Keratinocyte (primary cell): ENCODE measurements at regions not wholly inside any gene's neighbourhood (a gene's known extent, or its start where the extent isn't known, plus 50 kb on each side); places are given as distances from the start of the nearest gene placed in this dataset.

Source experiments
- DNase-seq: peaks from one replicate; pipeline ENCODE4 v3.0.0-alpha.2; 2011; ENCODE audit warnings: low read depth, missing footprints, low spot score
- FAIRE-seq: peaks from 2 replicates; lab custom pipeline; 2011; peaks lifted over from hg19 to GRCh38; lab: Jason Lieb, UNC
- H2AFZ ChIP-seq: 2 replicates; pipeline ENCODE4 v1.6.0; 2012; ENCODE audit warnings: low read length, control low read depth, inconsistent platforms; ENCODE audit not compliant: control insufficient read depth
- H3K27ac ChIP-seq: 2 replicates; pipeline ENCODE4 v1.5.1; 2011; ENCODE audit warnings: low read length; ENCODE audit not compliant: control insufficient read depth, insufficient read depth
- H3K27me3 ChIP-seq: 3 replicates; pipeline ENCODE4 v1.6.0; 2011; ENCODE audit warnings: low read length; ENCODE audit not compliant: control insufficient read depth, insufficient read depth; ENCODE audit errors: extremely low read depth
- H3K36me3 ChIP-seq, 2 experiments: 2 replicates in 1 of 2; 3 replicates in 1 of 2; pipeline ENCODE4 v1.5.1; 2011; ENCODE audit warnings: low read length in 2 of 2, mild to moderate bottlenecking in 1 of 2; ENCODE audit not compliant: control insufficient read depth in 2 of 2, insufficient read depth in 2 of 2; ENCODE audit errors: extremely low read depth in 1 of 2
- H3K4me1 ChIP-seq: 3 replicates; pipeline ENCODE4 v1.5.1; 2011; ENCODE audit warnings: low read length; ENCODE audit not compliant: control insufficient read depth, insufficient read depth; ENCODE audit errors: extremely low read depth
- H3K4me2 ChIP-seq: 3 replicates; pipeline ENCODE4 v1.6.0; 2011; ENCODE audit warnings: low read depth, low read length; ENCODE audit not compliant: control insufficient read depth, insufficient read depth; ENCODE audit errors: extremely low read depth
- H3K4me3 ChIP-seq, 3 experiments: fragments of 200-600 bp in 1 of 3; sonication (generic) in 1 of 3; 2 replicates in 2 of 3; 3 replicates in 1 of 3; pipeline ENCODE4 v1.5.1; 2011 to 2016; ENCODE audit warnings: low read length in 3 of 3, mild to moderate bottlenecking in 3 of 3, control low read depth in 2 of 3, inconsistent platforms in 1 of 3, low read depth in 1 of 3, mixed read lengths in 1 of 3, mixed run types in 1 of 3, moderate library complexity in 1 of 3; ENCODE audit not compliant: control insufficient read depth in 2 of 3, insufficient read depth in 2 of 3; ENCODE audit errors: extremely low read depth in 1 of 3
- H3K79me2 ChIP-seq: 2 replicates; pipeline ENCODE4 v1.6.0; 2012; ENCODE audit warnings: low read length; ENCODE audit not compliant: control insufficient read depth, insufficient read depth
- H3K9ac ChIP-seq: 3 replicates; pipeline ENCODE4 v1.6.0; 2011; ENCODE audit warnings: low read length; ENCODE audit not compliant: control insufficient read depth, insufficient read depth; ENCODE audit errors: extremely low read depth
- H3K9me1 ChIP-seq: 3 replicates; pipeline ENCODE4 v1.6.0; 2011; ENCODE audit warnings: low read length; ENCODE audit not compliant: control insufficient read depth, insufficient read depth; ENCODE audit errors: extremely low read depth
- H3K9me3 ChIP-seq: 2 replicates; pipeline ENCODE4 v1.5.1; 2012; ENCODE audit warnings: low read depth, low read length; ENCODE audit not compliant: control insufficient read depth
- H4K20me1 ChIP-seq: 3 replicates; pipeline ENCODE4 v1.6.0; 2011; ENCODE audit warnings: low read length; ENCODE audit not compliant: control insufficient read depth, insufficient read depth; ENCODE audit errors: extremely low read depth
- CTCF ChIP-seq, 3 experiments: IDR thresholded peaks in 1 of 3; conservative IDR thresholded peaks in 1 of 3; optimal IDR thresholded peaks in 1 of 3; 2 replicates in 2 of 3; 3 replicates in 1 of 3; pipeline versions ENCODE3 to v1.5.1; 2011; ENCODE audit warnings: low read length in 3 of 3, mild to moderate bottlenecking in 3 of 3, moderate library complexity in 2 of 3, control low read depth in 1 of 3, inconsistent platforms in 1 of 3; ENCODE audit not compliant: insufficient read depth in 2 of 3; ENCODE audit errors: extremely low read depth in 1 of 3
- EZH2 ChIP-seq: IDR thresholded peaks from one replicate; pipeline ENCODE4 v1.6.1; 2012; ENCODE audit warnings: inconsistent platforms, mild to moderate bottlenecking, low read length, moderate library complexity
- dilution Hi-C: fragments of 300-500 bp; cut with MboI; formaldehyde crosslinking; loops from one replicate; pipeline ENCODE4 v1.7.0; 2020; ENCODE audit warnings: low sequenced_read_pairs; ENCODE audit not compliant: extremely low pct_ligation_motif_present

- TF ChIP-seq CTCF (optimal IDR thresholded peaks at IDR 0.05 in 1 of 3, IDR thresholded peaks at IDR 0.05 in 1 of 3, conservative IDR thresholded peaks at IDR 0.05 in 1 of 3; ENCODE audit: extremely low read depth in 1 of 3, insufficient read depth in 2 of 3, low read length in 3 of 3) (no peak), EZH2 (no peak)
- Histone ChIP-seq H3K79me2 (no peaks in the 10 kb centered on the region), H2AFZ (no peak overlapping the region), H3K27ac (no peak overlapping the region), H3K9me1 (no peaks in the 10 kb centered on the region), H3K4me2 (no peak overlapping the region), H3K4me3 (no peak overlapping the region), H4K20me1 (no peaks in the 10 kb centered on the region), H3K9me3 (no peaks in the 10 kb centered on the region), H3K36me3 (no peaks in the 10 kb centered on the region), H3K4me1 (no peaks in the 10 kb centered on the region), H3K27me3 (no peaks in the 10 kb centered on the region), H3K9ac (no peak overlapping the region)
- no peak for FAIRE-seq
- dilution Hi-C loops: no loop called here
- no peak for DNase-seq
Observed at GRCh38 chr3:107035176-107035575, 342.1 kb upstream of the CCDC54 start.

- Histone ChIP-seq H3K27me3 (no peaks in the 10 kb centered on the region), H3K27ac (no peak overlapping the region), H3K79me2 (no peaks in the 10 kb centered on the region), H3K4me3 (no peak overlapping the region), H3K4me2 (no peak overlapping the region), H3K9me1 (no peaks in the 10 kb centered on the region), H3K4me1 (no peaks in the 10 kb centered on the region), H3K9ac (no peak overlapping the region), H3K36me3 (no peaks in the 10 kb centered on the region), H3K9me3 (no peaks in the 10 kb centered on the region), H2AFZ (no peak overlapping the region), H4K20me1 (no peaks in the 10 kb centered on the region)
- dilution Hi-C loops: no loop called here
- no peak for DNase-seq
- FAIRE-seq: no peak
- no peak for TF ChIP-seq CTCF (optimal IDR thresholded peaks at IDR 0.05 in 1 of 3, IDR thresholded peaks at IDR 0.05 in 1 of 3, conservative IDR thresholded peaks at IDR 0.05 in 1 of 3; ENCODE audit: extremely low read depth in 1 of 3, insufficient read depth in 2 of 3, low read length in 3 of 3)
- TF ChIP-seq EZH2: no peak
Observed at GRCh38 chr3:107044677-107045076, 332.6 kb upstream of the CCDC54 start.
